GM18868 (cell line): ENCODE measurements at regions not wholly inside any gene's neighbourhood (a gene's known extent, or its start where the extent isn't known, plus 50 kb on each side); places are given as distances from the start of the nearest gene placed in this dataset.

ENCODE experiments used
- ATAC-seq: cut with Tn5 transposase; IDR thresholded peaks from one replicate; pipeline ENCODE4 v1.9.1; 2021; ENCODE audit warnings: mild to moderate bottlenecking, moderate library complexity; ENCODE audit not compliant: unreplicated experiment

GRCh38 chr2:12269041-12269972, 447.4 kb upstream of the TRIB2 start:
- ATAC-seq: no peak

DNA sequence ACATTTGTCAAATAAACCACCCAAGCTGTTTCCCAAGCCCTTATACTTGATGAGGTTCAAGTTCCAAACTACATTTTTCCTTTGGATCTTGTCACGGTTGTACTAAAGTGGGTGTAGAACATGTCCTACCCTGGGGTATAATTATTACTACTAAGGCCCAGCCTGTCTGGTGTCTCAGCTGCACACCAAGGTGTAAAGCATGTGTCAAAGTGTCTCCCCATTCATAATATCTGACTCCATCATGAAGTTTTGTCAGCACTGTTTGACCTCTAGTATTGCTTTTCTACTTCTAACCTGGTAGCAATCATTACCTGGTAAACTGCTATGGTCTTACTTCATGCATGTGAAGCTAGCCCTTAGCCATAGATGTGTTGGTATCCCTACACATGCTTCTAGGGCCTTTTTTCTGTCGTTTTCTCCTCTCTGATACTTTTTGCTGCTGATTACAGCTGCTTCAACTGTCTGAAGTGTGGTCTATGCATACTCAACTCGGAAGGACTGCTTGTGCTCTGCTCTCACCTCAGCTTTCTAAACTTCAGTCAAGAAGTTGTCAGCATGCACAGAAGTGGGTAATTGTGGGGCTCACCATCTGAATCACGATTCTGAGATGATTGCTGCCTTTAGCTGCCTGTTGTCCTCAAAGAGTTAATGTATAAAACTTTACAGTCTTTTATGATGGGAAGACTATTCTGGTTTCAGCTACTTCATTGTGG, 445.7 kb upstream of the TRIB2 start:
- no peak for ATAC-seq

DNA sequence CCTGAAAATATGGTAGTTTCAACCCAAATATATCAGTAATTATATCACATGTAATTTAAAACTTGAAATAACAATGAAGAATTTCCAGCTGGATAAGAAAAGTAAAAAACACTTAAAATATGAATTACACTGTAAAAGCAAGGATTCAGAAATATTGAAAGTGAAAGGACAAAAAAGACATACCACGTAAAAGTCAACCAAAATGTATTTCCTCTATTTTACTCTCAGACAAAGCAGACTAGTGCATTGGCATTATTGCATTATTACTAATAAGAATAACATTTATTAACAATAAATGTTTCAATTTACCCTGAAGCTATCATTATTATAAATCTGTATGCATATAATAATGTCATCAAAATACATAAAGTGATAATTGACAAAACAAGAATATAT, 445.1 kb upstream of the TRIB2 start:
- no peak for ATAC-seq

DNA sequence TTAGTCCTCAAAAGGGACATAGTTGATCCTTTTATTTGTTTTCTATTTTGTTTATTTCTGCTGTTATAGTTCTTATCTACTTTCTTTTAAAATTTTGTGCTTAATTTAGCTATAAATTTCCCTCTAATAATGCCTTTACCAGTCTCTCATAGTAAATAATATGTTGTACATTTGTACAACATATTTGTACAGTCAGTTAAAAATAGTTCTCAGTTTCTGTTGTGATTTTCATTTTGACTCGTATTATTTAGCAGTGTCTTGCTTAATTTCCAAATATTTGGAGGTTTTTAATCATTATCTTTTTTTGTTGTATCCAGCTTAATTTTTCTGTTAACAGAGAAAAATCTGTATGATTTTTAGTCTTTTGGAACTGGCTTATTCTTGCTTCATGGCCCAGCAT, 443.6 kb upstream of the TRIB2 start:
- ATAC-seq: peak; percentile 48

- ATAC-seq: no peak
These were observed 442.1 kb upstream of the TRIB2 start for GRCh38 chr2:12274591-12274990.

DNA sequence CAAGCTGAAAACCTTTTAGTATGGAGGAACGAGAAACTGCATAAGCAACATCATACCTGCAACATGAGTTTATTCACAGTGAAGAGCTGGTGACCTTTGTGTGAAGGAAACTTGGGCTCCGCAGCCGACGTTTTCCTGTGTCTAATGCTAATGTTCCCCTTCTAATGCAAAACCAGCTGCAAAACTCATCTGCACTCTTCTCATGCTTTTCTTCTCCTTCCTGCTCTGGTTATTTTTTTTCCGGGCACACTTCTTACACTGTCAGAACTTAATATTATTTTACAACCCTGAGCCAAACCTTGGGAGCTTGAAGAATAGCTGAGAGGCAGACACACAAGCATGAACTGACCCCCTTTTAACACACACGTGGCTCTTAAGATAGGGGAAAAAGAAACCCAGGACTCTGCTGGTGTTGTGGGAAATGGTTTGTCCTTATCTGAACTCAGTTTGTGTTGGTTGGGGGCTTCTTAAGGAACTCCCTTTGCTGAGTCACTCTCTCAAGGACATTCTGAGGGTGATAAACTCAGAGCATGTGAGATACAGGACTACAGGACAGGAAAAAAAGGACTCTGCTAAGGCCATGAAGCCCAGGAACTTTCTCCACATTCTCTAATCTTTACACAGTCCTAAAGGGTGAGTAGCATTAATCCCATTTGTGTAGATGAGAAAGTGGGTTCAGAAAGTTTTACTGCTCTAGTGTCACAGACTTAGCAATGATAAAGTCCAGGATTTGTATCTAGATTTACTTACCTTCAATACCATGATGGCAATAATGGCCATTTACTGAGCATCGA, 439.3 kb upstream of the TRIB2 start:
- peak; percentile 36 for ATAC-seq

DNA sequence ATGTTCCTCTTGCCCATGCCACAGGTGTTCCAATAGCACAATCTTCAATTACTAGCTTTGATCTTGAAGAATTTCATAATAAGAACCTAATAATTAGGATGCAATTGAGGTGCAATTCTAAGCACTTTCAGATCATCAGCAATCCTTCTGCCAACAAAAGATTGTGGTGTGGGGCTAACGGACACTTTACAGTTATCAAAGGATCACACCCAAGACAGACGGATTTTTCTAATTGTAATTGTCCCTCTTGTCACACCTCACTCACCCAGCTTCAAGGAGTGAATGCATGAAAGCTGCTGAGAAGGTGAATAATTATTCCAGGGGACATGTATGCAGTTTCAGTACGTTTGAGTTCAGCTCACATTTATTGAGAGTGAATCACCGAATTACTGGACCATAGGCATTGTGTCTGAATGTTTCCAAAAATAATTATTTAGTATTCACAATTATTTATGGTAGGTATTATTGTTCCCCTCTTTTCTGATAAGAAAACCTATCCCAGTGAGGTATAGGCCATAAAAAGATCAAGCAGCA, 438.5 kb upstream of the TRIB2 start:
- ATAC-seq: no peak

DNA sequence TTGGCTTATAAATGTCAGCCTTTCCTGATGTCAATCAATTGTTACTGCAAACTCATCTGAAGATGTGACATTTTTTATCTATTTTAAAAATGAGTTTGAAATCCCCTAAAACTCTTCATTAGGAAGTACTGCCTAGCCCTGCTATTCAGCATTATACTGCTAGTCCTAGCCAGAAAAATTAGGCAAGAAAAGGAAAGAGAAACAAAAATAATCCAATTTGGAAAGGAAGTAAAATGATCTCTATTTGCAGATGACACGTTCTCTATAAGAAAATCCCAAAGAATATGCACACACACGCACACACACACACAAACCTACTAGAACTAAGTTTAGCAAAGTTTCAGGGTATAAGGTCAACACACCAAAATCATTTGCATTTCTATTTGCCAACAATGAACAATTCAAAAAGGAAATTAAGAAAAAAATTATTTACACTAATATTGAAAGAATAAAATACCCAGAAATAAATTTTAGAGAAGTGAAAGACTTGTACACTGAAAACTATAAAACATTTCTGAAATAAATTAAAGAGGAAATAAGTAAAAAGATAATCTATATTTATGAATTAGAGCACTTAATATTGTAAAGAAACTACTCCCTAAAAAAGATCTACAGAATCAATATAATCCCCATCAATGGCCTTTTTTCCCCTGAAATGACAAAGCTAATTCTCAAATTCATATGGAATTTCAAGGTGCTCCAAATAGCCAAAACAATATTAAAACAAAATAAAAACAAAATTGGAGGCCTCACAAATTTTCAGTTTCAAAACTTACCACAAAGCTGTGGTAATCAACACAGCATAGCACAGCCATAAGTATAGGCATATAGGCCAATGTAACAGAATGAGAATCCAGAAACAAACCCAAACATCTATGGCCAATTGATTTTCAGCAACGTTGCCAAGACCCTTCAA, 433.7 kb upstream of the TRIB2 start:
- peak; percentile 90 for ATAC-seq

GRCh38 chr2:12284037-12284436, 432.7 kb upstream of the TRIB2 start:
- no peak for ATAC-seq

DNA sequence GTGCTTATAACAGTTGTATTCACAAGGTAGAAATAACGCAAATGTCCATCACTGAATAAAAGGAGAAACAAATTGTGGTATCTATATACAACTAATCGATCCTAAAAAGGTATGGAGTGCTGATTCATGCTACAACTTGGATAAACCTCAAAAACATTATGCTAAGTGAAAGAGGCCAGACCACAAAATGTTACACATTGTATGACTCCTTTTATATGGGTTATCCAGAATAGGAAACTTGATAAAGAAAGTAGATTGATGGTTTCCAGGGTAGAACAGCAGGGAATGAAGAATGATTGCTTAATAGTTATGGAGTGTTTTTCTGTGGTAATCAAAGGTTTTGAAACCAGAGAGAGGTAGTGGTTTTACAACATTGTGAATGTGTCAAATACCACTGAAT, 432.2 kb upstream of the TRIB2 start:
- no peak for ATAC-seq

GRCh38 chr2:12286347-12286746, 430.4 kb upstream of the TRIB2 start:
- no peak for ATAC-seq

DNA sequence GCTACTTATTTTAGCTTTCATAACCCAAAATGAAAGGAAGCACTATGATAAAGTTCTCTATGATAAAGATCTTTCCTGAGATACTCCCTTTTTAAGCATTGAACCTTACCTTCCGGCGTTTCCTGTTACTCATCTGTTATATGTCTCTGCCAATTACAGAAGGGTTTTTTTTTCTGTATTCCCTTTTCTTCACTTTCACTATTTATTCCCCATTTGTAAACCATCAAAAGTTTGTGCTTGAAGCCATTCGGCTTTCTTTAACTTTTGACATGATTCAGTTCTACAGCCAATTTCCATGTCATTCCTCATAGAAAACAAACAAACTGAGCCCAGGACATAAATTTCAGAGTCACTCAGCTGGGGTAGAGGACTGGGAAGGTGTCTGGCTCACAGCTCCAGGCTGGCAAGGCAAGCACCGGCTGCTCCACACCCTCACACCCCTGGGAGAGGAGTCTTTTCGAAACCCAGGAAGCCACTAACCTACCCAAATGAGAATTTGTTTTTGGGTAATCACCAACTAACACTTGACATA, 429.4 kb upstream of the TRIB2 start:
- ATAC-seq: no peak

DNA sequence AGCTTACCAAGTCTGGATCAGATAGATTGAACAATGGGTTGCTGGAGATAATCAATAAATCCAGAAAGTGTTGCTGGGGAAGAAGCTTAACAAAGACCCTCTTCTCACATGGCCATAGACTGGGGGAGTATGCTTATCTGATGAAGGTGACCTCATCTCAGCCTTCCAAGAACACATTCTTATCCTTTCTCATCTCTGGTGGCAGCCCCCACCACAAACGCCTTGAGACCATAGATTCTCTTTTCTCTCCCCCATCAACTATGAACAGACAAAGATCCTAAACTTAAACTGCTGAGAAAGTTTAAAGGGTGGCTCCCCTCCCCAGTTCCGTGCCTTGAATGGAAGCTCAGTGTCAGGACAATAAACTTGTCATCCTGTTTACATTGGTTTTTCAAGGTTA, 428.7 kb upstream of the TRIB2 start:
- ATAC-seq: no peak

DNA sequence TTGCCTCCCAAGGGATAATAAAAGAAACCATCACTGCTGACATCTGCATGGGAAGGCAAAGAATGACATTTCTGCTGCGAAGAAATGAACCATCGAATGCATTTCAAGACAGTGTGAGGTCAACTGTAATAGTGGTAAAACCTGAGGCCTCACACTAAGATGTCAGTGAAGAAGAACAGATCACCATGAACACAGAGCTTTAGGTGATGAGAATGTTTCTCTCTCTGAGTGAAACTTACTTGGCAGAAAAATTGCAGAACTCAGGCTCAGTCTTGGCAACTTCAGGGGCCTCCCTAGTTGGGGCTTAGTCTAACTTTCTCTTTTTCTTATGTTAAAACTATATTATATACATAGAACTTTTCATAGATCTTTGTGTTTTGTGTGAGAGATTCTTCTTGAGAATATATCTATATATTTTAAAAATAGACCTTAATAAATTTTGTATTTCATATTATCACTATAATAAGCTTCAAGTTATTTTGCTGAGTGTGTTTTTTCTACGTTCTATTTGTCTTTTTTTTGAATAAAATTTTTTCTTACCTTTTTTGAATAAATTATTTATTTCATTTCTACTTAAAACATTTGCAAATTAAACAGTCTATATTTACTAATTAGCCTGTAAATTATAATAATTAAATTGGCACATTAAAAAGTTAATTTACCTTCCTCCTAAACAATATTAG, 427.5 kb upstream of the TRIB2 start:
- no peak for ATAC-seq

GRCh38 chr2:12291303-12291702, 425.4 kb upstream of the TRIB2 start:
- ATAC-seq: no peak

DNA sequence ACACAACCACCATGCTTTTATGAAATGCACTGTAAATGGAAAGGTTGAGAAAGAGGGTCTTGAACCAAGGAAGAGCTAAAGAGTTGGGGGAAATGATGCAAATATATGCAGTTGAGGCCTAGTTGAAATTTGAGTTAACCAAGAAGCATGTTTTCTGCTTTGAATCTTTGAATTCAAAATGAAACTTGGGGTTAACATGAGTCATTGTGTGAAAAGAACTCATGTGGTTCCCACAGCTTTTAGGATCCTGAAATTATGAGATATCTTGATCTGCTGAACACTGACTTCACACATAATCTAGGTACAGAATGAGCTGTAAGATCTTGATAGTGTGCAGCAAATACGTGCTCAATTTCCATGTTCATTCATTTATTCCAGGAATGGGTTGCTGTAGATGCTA, 422.9 kb upstream of the TRIB2 start:
- peak; percentile 97 for ATAC-seq

DNA sequence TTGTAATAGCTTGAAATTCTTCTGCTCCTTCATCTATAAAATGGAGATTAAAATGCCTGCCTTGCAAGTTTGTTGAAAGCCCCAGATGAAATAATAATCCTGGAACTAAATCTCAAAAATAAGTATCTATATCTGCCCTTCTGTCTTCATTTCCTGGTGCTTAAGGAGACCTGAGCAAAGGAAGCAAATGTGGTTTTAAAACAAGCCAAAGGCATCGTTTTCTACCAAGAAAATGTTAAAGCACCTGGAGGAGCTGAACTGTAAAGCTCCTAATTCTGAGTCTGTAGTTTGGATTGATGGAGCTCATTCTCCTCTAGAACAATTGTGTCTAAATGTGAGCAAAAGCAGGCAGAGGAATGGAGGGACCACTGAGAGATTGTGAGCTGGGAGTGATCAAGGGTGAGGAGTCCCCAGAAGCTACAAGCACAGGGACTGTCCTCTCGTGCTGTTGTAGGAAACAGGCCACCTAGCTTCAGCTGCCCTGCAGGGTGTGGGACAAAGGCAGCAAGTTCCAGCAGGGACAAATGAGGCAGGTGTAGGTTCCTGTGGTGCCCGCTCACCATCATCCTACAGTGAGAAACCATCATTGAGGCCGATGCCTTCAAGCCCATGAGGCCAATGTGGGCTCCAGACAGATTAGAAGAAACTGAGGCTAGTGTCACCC, 420.7 kb upstream of the TRIB2 start:
- ATAC-seq: no peak

- no peak for ATAC-seq
These were observed 419.8 kb upstream of the TRIB2 start for GRCh38 chr2:12296915-12297314.

DNA sequence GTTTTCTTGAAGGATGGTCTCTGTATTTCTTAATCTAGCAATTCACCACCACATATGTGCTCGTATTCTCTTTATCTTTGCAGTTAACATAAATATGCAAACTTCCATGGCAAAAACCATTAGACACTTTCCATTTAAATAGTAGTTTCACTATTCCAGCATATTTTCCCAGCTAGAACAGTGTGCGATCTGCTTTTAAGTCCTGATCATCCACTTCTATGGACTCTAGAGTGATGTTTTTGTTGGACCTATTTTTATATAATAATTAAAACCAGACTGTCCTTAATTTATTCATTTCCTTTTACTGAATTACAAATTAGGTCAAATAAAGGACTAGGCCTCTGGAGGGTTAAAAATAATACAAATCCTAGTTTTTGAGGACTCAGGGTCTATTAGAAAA, 418.4 kb upstream of the TRIB2 start:
- no peak for ATAC-seq
